ENCODE measurements at regions not wholly inside any gene's neighbourhood (a gene's known extent, or its start where the extent isn't known, plus 50 kb on each side); places are given as distances from the start of the nearest gene placed in this dataset.

DNA sequence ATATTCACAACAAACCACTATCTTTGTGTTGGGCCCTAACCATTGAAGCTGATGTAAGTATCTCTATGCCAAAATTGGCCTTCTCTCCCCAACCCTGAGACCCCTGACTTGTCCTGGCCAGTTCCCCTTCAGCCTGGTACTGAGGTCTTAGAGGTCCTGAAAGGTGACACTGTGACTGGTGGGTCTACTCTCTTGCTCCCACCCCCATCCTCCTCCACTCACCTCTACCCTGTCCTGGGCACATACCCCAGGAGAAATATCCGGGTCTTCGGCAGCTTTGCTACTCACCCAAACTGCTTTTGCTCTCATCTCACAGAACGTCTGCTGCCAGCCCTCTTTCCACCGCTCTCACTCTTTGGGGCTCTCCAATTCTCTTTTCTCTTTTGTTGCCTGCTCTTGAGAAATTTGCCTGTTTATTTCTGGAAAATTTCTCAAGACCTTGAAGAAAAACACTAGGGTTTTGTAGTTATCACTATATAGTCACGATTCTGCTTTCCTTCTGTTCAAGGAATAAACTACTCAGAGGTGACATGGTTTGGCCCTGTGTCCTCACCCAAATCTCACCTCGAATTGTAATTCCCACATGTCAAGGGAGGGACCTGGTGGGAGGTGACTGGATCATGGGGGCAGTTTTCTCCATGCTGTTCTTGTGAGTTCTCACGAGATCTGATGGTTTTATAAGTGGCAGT lies 133.8 kb upstream of the PKDCC start:
- DNase-seq (ENCODE audit: low spot score) = no peak

DNA sequence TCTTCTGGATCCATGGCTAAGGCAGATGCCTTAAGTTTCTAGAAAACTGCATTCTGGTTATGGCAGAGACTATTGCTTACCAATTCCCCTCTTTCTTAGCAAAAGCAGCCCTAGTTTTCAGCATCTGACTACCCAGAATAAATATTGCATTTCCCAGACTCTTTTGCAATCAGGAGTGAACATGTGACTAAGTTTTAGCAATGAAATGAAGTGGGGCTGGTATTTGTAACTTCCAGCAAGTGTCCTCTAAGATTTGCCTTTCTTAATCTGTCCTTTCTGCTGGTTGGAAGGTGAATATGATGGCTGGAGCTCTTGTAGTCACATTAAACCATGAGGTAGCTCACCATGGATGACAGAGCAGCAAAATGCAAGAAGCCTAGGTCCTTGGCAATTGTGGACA lies 132.9 kb upstream of the PKDCC start:
- DNase-seq (ENCODE audit: low spot score) = no peak

DNA sequence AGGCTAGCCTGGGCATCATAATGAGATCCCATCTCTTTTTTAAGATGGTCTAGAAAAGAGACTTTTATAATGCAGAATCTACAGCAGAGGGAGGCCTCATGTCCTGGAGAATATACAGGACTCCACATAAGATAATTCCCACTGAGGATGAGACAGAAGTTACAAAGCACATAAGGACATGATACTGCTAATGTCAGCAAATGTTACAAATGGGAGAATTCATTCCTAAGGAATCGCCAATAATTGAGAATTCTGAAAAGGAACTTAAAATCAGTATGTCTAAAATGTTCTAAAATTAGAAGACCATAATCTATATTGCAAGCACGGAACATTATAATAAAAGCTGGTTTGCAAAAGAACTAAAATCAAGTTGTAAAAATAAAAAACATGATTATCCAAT lies 131.6 kb upstream of the PKDCC start:
- DNase-seq (ENCODE audit: low spot score) = no peak

DNA sequence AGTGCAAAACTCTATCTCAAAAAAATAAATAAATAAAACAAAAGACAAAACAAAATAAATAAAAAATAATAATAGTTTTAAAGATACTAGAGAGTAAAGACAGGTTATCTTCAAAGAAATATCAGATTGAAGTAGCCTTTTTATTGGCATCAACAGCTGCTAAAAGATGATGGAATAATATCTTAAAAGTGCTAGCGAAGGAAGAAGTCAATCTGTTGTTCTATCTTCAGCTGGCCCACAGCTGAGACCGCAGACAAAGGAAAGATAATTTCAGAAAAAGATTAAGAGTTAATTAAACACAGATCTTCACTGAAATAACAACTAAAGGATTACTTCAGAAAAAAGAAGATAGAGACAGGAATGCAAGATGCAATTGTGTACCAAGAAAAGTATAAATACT lies 130.2 kb upstream of the PKDCC start:
- no peak for DNase-seq (ENCODE audit: low spot score)

DNA sequence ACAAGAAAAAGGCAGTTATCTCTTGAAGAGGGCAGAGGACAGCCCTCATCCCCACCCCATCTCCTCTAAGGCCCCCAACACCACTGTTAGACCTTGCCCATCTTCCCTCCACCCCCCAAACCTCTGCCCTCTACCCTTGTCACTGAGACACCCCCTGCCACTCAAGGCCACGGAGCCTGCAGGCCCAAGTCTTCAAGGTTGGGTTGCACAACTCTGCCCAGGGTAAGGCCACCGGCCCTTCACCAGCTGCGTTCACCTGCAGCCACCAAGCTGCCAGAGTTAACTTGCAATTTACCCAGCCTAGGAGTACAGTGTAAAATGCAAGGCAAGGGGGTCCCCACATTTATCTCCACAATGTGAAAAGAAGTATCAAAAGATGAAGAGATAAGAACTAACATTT lies 128.7 kb upstream of the PKDCC start:
- no peak for DNase-seq (ENCODE audit: low spot score)

DNA sequence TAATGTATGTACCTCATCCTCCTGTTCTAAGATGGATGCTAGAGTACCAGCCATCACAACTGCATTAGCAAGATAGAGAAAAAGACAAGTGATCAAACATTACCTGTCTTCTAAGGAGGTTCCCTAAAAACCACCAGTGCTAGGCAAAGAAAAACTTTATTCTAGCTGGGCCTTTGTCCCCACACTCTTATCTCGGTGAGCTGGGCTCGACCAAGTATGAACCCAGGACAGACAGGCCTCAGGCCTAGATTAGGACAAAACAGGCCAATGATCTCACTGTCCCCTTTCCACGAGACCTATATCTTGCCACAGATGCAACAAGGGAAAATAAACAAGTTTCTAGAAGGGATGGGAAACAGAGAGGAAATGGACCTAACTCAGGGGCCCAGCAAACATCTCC lies 127.6 kb upstream of the PKDCC start:
- DNase-seq (ENCODE audit: low spot score) = no peak

DNA sequence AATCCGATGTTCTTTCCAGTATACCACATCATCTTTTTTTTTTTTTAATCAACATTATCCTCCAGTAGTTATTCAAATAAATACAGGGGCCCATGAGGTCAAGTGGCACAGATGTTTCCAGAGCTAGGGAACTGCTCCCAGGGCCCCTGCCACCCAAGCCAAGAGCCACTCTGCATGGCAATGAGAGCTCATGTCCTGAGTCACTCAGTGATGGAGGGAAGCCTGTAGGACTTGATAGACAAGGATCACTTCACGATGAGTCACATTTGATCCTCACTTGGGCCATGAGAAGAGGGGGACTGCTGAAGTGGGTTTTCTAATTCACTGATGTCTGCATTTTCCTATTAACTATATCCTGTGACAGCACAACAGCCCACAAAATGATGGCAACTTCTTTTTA lies 127.0 kb upstream of the PKDCC start:
- no peak for DNase-seq (ENCODE audit: low spot score)

DNA sequence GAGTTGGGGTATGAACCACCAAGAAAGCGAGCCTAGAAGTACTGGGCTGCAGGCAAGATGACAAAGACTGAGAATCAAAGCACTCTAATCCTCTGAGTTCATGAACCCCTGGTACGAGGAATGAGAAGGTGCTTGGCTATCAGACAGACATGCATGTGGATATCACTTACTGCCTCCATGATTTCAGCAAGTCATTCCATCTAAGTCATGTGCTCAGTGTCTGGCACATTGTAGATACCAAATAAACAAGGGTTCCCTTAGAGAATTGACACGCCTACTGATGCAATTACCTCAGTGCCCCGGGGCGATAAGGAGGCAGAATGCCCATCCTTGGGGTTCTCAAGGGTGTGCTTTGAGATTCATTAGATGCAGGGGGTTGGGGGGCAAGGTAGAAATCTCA lies 125.6 kb upstream of the PKDCC start:
- no peak for DNase-seq (ENCODE audit: low spot score)

DNA sequence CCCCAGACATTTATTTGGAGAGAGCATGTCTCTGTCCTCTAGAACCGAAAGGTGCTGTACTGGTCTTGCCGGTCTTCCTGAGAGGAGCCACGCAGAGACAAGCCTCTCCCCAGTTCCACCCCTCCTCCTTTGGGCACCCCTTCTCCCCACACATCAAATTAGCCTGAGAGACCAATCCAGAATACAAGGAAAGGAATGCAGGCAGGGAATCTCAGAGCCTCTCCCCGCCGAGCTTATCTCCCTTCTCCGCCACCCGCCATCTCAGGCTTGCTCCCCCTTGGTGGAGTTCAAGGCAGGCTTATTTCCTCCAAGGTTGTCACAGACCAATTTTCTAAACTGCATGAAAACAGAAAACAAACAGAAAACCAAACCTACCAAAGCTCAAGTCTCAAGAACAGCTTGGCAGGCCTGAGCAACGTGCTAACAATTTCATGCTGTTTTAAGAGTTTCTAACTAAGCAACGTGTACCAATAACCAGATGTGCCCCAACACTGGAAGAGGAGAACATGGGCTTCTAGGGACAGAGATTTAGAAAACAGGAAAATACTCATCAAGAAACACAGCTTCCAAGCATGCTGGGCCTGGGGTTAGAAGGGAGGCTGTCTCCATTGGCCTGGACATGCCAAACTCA lies 124.5 kb upstream of the PKDCC start:
- DNase-seq (ENCODE audit: low spot score) = no peak

DNA sequence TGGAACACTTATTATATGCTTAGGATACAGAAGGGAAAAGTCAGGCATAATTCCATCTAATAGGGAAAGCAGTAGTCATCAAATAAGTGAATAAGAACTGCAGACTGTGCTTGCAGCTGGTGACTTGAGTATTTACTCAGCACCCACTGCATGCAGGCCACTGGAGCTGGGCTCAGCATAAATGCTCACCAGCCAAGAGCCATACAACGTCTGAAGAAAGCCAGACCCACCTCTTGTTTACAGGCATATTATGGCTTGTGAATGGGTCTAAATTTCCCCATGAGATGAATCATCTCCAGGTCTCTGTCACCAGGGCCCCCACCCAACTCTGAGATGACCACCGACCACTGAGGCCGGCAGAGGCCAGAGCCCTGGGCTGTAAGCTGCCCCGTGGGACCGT lies 123.8 kb upstream of the PKDCC start:
- DNase-seq (ENCODE audit: low spot score) = no peak

DNA sequence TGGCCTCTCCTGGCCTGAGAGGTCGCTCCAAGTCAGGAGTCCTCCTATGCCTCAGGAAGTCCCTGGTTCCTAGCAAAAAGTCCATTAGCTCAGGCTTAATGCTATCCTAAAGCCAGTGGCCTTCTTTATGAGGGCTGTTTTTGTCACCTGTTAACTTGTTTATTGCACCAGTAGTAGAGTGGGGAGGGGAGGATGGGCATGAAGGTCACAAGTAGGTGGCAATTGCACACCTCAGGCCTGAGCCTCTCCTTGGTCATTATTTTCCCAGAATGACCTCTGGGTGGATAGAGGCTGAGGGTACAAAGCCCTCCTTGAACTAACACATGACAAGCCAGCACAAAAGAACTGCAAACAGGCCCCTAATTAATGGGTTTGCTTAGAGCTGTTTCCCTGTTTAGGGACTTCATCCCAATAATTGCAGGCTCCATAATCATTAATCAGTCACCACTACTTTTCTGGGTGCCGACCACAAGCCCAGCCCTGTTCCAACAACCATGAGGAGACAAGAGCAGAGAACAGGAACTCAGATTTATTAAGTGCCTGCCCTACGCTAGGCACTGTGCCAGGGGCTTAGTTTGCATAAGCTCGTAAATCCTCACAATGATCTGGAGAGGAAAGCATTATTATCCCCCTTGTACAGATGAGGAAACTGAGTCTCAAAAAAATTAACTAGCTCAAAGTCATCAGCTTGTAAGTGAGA lies 123.0 kb upstream of the PKDCC start:
- DNase-seq (ENCODE audit: low spot score) = no peak

DNA sequence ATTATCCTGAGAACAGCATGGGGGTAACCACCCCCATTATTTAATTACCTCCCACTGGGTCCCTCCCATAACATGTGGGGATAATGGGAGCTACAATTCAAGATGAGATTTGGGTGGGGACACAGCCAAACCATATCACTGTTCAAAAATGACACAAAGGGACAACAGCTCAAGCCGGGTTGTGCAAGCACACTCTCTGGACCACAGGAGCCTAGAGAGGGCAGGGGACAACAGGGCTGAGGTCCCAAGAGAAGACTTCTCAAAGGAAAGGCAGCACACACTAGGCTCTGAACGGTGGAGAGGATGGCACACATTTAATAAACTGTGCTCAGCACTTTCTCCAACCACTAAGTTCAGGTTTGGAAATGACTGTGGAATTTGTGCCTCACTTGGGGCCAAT lies 122.1 kb upstream of the PKDCC start:
- DNase-seq (ENCODE audit: low spot score) = no peak

DNA sequence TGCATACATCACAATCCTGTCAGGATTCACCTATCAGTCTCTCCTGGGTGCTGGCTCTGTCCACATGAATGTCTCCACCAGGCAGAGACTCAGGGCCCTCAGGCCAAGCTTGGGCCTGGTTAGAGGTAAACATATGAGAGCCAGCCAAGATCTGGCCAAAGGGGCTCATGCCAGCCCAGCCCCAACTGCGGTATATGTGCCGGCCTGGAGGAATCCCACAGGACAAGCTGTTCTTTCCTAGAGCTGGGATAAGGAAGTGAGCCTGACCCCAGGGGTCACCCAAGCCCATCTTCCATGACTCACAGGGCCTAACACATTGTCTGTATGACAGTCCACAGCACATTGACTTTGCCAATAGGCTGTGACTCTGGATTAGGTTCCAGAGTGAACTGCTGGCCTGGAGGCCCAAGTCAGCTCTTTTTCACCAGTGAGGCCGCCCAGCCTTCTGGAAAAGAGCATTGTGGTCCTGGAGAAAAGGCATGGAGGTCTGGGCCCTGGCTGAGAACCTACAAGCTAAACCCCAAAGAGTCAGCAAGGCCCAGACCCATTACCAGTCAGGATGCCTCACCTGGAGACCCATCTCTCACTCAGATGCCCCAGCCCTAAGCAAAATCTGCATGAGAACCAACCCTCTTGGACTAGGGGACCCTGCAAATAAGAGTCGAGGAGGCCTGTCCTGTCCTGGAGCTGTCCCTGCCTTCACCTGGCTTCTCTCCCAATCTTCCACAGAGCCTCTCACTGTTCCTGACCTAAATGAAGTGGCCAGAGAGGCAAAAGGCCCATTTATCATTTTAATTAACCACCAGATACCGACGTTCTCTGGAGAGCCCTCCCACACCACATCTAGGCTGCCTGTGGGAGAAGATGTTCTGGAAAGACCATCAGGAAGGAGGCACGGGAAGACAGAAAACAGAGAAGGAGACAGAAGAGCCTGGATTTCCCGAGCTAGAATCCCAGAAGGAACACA lies 120.9 kb upstream of the PKDCC start:
- no peak for DNase-seq (ENCODE audit: low spot score)

DNA sequence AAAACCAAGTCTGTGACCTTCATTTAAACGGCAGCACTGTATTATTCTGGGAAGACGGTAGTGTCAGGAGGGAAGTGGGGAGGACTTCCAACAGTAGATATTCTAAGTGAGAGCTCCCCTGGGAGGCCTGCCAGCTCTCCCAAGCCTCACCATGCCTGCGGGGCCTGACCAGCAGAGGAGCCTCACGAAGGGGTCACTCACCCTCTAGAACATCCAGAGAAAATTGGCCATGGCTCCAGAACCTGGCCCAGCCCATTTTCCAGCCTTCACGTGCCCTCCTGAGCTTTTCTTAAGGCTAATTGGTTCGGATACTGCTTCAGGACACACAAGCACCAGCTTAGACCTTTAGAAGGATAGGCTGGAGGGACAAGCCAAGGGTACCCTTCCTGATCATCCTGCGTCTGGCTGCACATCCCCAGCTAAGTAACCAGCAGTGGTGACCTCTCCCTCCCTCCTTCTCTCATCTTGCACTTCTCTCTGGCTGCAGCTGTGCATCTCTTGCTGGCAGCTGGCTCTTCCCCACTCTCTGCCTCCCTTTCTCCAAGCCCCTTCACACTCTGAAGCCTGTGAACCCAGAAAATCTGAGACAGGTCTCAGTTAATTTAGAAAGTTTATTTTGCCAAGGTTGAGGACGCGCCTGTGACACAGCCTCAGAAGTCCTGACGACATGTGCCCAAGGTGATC lies 120.1 kb upstream of the PKDCC start:
- no peak for DNase-seq (ENCODE audit: low spot score)

DNA sequence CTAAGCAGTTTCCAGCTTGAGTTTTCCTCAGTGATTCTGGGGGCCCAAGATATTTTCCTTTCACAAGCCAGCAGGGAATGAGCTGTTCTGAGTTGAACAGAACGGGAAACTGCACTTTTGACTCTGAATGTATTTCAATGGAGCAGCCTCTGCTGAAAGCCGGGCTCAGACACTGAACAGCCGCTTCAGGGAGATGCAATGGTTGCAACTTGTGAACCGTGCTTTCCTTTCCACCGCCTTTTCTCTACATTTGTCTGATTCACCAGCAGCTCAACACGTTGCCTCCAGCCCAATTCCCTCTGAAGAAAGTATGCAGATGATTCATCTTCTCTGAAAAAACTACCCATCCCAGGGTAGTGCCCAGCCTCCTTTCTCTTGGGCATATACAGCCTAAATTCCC lies 119.3 kb upstream of the PKDCC start:
- DNase-seq (ENCODE audit: low spot score) = peak; percentile 39

DNA sequence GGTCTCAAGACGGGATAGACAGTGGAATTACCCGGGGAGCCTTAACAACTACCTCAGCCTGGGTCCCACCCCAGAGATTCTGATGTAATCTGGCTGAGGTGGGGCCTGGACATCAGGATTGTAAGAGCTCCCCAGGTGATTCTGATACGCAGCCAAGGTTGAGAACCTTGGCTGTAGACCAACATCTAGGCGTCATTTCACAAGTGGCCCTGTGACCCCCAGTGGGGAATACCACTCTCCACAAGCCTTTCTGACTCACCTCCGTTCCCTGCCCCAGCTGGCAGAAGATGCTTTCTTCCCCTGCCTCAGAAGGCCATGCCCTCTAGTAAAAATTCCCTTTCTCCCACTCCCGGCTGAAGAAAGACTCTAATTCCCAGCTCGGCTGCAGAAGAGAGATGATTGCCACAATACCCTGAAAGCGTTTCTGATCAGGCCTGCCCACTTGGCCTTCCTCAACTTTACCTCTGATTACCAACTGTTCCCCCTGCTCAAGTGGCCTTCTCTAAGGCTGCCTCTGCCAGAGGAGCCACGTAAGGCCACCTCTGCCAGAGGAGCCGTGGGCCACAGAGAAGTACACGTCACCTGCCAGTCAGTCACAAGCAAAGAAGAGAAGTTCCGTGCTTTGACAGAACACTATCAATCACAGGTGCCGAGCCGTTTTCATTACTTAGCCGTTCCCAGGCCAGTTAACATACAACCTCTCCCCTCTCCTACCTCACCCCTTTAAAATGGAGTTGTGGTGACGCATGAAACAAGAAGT lies 116.8 kb upstream of the PKDCC start:
- DNase-seq (ENCODE audit: low spot score) = no peak

DNA sequence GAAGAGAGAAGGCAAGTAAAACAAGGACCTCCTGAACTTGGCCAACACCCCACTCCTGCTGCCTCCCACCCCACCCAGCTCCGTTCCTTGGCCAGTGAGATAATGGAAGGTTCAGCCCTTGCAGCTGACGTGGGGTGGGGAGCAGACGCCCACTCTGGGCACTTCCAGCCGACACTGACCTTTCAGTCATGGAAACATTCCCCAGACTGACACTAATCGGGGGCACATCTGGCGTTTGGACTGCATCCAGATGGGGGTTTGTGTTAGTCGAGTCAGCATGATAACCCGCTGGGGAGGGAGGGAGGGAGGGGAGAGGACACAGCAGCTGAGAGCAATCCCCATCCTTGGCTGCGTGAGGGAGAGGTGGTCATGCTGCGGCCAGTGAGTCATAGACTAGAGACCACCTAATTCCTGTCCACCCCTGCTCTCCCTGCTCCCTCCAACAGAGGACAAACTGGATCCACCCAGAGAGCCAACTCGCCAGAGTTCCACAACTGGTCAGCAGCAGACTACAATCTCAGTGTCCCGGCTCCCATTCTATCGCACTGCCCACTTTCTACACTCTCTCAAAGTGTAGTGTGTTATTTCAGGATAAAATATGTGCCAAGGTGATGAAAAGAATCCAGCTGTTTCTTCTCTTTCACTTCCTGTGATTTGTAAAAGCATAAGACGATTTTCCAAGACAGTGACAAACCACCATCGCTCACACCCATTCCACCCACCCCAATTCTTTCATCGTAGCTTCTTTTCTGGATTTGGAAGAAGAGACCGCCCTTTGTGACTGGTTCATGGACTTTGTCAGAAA lies 115.4 kb upstream of the PKDCC start:
- peak; percentile 38 for DNase-seq (ENCODE audit: low spot score)

DNA sequence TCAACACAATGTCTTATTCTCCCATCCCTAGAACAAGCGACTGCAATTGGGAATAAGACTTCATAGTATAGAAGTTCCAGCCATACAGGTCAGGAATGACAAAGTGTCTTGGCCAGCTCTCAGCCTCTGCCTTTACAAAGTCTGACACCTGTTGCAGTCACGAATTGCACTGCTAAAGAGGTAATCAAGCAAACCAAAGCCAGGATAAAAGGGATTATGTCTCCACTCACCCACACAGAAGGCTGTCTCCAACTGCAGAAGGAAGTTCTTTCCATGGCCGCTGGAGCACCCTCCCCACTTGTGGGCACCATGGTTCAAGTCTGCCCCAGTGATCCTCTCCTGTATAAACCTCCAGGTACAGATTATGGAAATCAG lies 114.8 kb upstream of the PKDCC start:
- DNase-seq (ENCODE audit: low spot score) = no peak

DNA sequence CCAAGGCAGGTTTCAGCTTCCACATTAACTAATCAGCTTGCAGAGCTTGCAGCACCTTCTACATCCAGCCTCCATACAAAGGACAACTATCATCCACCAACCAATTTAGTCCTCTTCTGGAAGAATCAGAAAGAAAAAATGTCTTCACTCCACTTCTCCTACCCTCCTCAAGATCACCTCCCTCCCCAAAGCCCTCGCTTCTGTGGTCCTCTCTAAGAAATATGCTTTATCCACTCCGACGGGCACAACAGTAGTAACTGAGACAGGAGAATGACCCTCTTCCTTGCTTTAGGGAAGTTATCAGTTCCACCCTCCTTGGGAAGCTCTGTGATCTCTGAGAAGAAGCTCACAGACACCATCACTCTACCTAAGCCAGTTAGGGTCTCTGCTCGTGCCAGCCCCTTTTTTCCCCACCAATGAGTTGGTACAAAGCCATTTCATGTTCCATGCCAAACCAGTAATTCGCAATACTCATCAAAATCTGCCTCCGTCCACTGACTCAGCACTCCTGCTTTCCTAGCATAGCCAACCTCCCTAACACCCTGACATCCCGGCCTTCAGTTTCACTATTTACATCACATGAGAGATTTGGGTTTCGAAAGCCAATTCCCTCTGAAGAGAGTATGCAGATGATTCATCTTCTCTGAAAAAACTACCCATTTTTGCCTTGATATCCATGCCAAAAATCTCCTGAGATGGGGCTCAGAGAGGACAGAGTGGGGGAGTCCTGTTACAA lies 114.1 kb upstream of the PKDCC start:
- DNase-seq (ENCODE audit: low spot score) = peak; percentile 84
